ENCODE measurements at regions not wholly inside any gene's neighbourhood (a gene's known extent, or its start where the extent isn't known, plus 50 kb on each side); places are given as distances from the start of the nearest gene placed in this dataset.

- TF ChIP-seq FOXP2 (optimal IDR thresholded peaks at IDR 0.05; ENCODE audit: borderline replicate concordance, extremely low read depth, extremely low read length, insufficient read depth) (no peak), SIN3A (IDR thresholded peaks at IDR 0.05; ENCODE audit: borderline replicate concordance, insufficient read depth, low read length) (no peak), POLR2AphosphoS5 (IDR thresholded peaks at IDR 0.05; ENCODE audit: low read depth, low read length) (no peak), REST (IDR thresholded peaks at IDR 0.05; ENCODE audit: insufficient read depth in 1 of 2, low read depth in 2 of 2, low read length in 2 of 2) (no peak), TAF1 (IDR thresholded peaks at IDR 0.05; ENCODE audit: borderline replicate concordance, insufficient read depth, low read length) (no peak)
These were observed 164.9 kb upstream of the SALL3 start for GRCh38 chr18:78814766-78815165.

GRCh38 chr18:78816114-78816513 lies 163.5 kb upstream of the SALL3 start:
- no peak for TF ChIP-seq REST (IDR thresholded peaks at IDR 0.05; ENCODE audit: insufficient read depth in 1 of 2, low read depth in 2 of 2, low read length in 2 of 2)
- no peak for TF ChIP-seq SIN3A (IDR thresholded peaks at IDR 0.05; ENCODE audit: borderline replicate concordance, insufficient read depth, low read length)
- TF ChIP-seq TAF1 (IDR thresholded peaks at IDR 0.05; ENCODE audit: borderline replicate concordance, insufficient read depth, low read length): no peak
- TF ChIP-seq FOXP2 (optimal IDR thresholded peaks at IDR 0.05; ENCODE audit: borderline replicate concordance, extremely low read depth, extremely low read length, insufficient read depth): no peak

DNA sequence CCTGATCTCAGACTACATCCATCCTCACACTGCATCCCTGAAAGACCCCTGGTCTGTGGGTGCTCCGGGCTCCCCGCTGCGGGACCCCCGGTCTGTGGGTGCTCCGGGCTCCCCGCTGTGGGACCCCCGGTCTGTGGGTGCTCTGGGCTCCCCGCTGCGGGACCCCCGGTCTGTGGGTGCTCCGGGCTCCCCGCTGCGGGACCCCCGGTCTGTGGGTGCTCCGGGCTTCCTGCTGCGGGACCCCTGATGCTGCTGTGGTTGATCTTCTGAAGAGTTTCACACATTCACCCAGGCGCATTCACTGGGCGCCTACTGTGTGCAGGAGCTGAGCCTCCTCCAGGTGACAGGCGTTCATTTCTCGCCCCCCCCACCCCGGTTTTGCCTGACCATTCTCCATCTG lies 162.7 kb upstream of the SALL3 start:
- TF ChIP-seq SIN3A (IDR thresholded peaks at IDR 0.05; ENCODE audit: borderline replicate concordance, insufficient read depth, low read length) (no peak), TAF1 (IDR thresholded peaks at IDR 0.05; ENCODE audit: borderline replicate concordance, insufficient read depth, low read length) (no peak), REST (IDR thresholded peaks at IDR 0.05; ENCODE audit: insufficient read depth in 1 of 2, low read depth in 2 of 2, low read length in 2 of 2) (no peak), FOXP2 (optimal IDR thresholded peaks at IDR 0.05; ENCODE audit: borderline replicate concordance, extremely low read depth, extremely low read length, insufficient read depth) (no peak), POLR2AphosphoS5 (IDR thresholded peaks at IDR 0.05; ENCODE audit: low read depth, low read length) (no peak)

DNA sequence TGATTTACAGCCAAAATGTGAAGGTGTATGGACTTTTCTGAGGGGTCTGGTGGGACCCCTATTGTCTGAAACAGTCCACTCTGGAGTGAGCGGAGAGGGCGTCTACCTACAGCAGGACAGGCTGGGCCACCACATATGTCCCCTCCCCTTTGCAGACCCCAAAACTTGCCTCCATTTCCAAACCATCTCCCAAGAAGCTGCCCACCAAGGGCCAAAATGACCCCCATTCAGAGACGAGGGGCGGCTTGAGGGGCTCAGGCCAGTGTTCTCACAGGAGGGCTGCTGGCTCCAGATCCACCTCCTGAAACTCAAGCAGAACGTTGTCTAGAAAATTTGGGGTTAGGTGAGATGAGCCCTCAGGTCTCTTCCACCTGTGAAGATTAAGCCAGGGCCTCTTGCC lies 161.1 kb upstream of the SALL3 start:
- TF ChIP-seq REST (IDR thresholded peaks at IDR 0.05; ENCODE audit: insufficient read depth in 1 of 2, low read depth in 2 of 2, low read length in 2 of 2): no peak
- TF ChIP-seq SIN3A (IDR thresholded peaks at IDR 0.05; ENCODE audit: borderline replicate concordance, insufficient read depth, low read length): no peak
- TF ChIP-seq FOXP2 (optimal IDR thresholded peaks at IDR 0.05; ENCODE audit: borderline replicate concordance, extremely low read depth, extremely low read length, insufficient read depth): no peak
- TF ChIP-seq POLR2AphosphoS5 (IDR thresholded peaks at IDR 0.05; ENCODE audit: low read depth, low read length): no peak
- no peak for TF ChIP-seq TAF1 (IDR thresholded peaks at IDR 0.05; ENCODE audit: borderline replicate concordance, insufficient read depth, low read length)

DNA sequence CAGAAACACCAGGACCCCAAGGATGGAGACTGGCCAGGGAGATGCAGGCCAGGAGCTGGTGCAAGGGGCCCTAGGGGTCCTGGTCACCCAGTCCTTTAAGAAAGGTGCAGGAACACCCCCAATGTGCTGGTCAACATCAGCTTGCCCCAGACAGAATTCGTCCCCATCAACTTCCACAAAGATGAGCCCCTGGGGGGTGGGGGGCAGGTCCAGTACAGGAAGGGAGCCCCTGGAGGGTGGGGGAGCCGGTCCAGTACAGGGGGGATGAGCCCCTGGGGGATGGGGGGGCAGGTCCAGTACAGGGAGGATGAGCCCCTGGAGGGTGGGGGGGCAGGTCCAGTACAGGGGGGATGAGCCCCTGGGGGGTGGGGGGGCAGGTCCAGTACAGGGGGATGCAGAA lies 160.7 kb upstream of the SALL3 start:
- no peak for TF ChIP-seq SIN3A (IDR thresholded peaks at IDR 0.05; ENCODE audit: borderline replicate concordance, insufficient read depth, low read length)
- no peak for TF ChIP-seq FOXP2 (optimal IDR thresholded peaks at IDR 0.05; ENCODE audit: borderline replicate concordance, extremely low read depth, extremely low read length, insufficient read depth)
- TF ChIP-seq POLR2AphosphoS5 (IDR thresholded peaks at IDR 0.05; ENCODE audit: low read depth, low read length): no peak
- no peak for TF ChIP-seq REST (IDR thresholded peaks at IDR 0.05; ENCODE audit: insufficient read depth in 1 of 2, low read depth in 2 of 2, low read length in 2 of 2)
- no peak for TF ChIP-seq TAF1 (IDR thresholded peaks at IDR 0.05; ENCODE audit: borderline replicate concordance, insufficient read depth, low read length)
